Tibial nerve (tissue), 3 donors: ENCODE measurements at regions not wholly inside any gene's neighbourhood (a gene's known extent, or its start where the extent isn't known, plus 50 kb on each side); places are given as distances from the start of the nearest gene placed in this dataset.

Source experiments
- CTCF ChIP-seq, 5 experiments: fragments of 200-600 bp in 3 of 5; fragments of 450-650 bp in 2 of 5; sonication (generic) in 3 of 5; IDR thresholded peaks; one replicate each; pipeline ENCODE4 v1.5.1; 2016 to 2019; ENCODE audit warnings: antibody characterized with exemption in 5 of 5, mild to moderate bottlenecking in 3 of 5, moderate library complexity in 2 of 5
- POLR2A ChIP-seq, 2 donors: fragments of 450-650 bp; IDR thresholded peaks; one replicate each; pipeline ENCODE4 v1.6.1; 2017; ENCODE audit warnings: antibody characterized with exemption in 2 of 2, mild to moderate bottlenecking in 2 of 2, moderate library complexity in 2 of 2

- no peak for TF ChIP-seq POLR2A (IDR thresholded peaks at IDR 0.05)
- no peak for TF ChIP-seq CTCF (IDR thresholded peaks at IDR 0.05)
Observed at GRCh38 chr3:30505866-30506520, 100.4 kb upstream of the TGFBR2 start.
